ENCODE measurements at regions not wholly inside any gene's neighbourhood (a gene's known extent, or its start where the extent isn't known, plus 50 kb on each side); places are given as distances from the start of the nearest gene placed in this dataset.

DNA sequence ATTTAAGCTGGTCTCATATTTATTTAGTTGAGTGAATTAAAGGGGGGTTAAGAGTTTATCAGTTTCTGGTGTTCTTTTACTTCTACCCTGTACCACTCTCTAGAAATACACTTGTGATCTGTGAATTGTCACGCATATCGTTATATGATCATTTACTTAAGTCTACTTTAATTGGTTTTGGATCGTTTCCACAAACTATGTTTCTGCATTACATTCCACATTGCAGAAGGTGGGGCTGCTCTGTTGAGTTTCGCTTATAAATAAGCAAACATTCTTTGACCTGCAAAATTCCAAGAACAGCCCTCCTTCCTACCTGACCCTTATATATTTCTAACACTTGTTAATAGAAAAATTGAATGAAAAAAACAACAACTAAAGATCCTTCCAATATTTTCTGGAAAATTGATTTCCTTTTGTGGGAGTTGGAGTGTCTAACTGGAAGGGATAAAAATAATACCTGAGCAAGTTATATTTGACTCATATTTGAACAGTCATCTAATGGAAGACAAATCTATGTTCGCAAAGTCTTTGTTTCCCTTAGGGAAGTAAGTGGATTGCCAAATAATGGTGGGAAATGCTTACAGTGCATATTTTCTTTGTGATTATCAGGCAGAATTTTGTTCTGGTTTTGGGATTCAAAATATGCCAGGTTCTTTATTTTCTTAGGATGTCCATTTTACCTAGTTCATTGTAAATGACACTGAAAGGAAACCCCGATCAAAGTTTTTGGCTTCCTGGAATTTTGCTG, 152.7 kb downstream of the RELL1 start:
- TF ChIP-seq, protein P1, sequence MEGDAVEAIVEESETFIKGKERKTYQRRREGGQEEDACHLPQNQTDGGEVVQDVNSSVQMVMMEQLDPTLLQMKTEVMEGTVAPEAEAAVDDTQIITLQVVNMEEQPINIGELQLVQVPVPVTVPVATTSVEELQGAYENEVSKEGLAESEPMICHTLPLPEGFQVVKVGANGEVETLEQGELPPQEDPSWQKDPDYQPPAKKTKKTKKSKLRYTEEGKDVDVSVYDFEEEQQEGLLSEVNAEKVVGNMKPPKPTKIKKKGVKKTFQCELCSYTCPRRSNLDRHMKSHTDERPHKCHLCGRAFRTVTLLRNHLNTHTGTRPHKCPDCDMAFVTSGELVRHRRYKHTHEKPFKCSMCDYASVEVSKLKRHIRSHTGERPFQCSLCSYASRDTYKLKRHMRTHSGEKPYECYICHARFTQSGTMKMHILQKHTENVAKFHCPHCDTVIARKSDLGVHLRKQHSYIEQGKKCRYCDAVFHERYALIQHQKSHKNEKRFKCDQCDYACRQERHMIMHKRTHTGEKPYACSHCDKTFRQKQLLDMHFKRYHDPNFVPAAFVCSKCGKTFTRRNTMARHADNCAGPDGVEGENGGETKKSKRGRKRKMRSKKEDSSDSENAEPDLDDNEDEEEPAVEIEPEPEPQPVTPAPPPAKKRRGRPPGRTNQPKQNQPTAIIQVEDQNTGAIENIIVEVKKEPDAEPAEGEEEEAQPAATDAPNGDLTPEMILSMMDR (conservative IDR thresholded peaks at IDR 0.05 in 1 of 2, IDR thresholded peaks at IDR 0.05 in 1 of 2; ENCODE audit: extremely low read depth in 1 of 2, insufficient read depth in 1 of 2, low read depth in 1 of 2, low read length in 2 of 2) = no peak
- TF ChIP-seq EZH2 (IDR thresholded peaks at IDR 0.05; ENCODE audit: borderline replicate concordance, low read length) = no peak
